HUDEP-2 (cell line): ENCODE measurements at regions not wholly inside any gene's neighbourhood (a gene's known extent, or its start where the extent isn't known, plus 50 kb on each side); places are given as distances from the start of the nearest gene placed in this dataset.

Source experiments
- DNase-seq, 76 experiments: peaks; one replicate each; lab custom pipeline; 2025; ENCODE audit not compliant: unreplicated experiment in 76 of 76; lab: John Stamatoyannopoulos, UW

- DNase-seq, result no peak
Measured at GRCh38 chr9:4435197-4435596, 55.1 kb upstream of the SLC1A1 start.

GRCh38 chr9:4433379-4433778 lies 56.9 kb upstream of the SLC1A1 start:
- no peak for DNase-seq

- no peak for DNase-seq
Measured at GRCh38 chr9:4430432-4431261, 59.6 kb upstream of the SLC1A1 start.

GRCh38 chr9:4425319-4426045 lies 64.8 kb upstream of the SLC1A1 start:
- no peak for DNase-seq

GRCh38 chr9:4424891-4425290 lies 65.4 kb upstream of the SLC1A1 start:
- no peak for DNase-seq

- no peak for DNase-seq
Measured at GRCh38 chr9:4424038-4424437, 66.2 kb upstream of the SLC1A1 start.

GRCh38 chr9:4423207-4423610 lies 67.1 kb upstream of the SLC1A1 start:
- no peak for DNase-seq

- DNase-seq, result no peak
Measured at GRCh38 chr9:4422495-4422894, 67.8 kb upstream of the SLC1A1 start.

- DNase-seq, result no peak
Measured at GRCh38 chr9:4421847-4422246, 68.4 kb upstream of the SLC1A1 start.

GRCh38 chr9:4420351-4420750 lies 69.9 kb upstream of the SLC1A1 start:
- no peak for DNase-seq

GRCh38 chr9:4417578-4418325 lies 72.5 kb upstream of the SLC1A1 start:
- no peak for DNase-seq

GRCh38 chr9:4416467-4416866 lies 73.8 kb upstream of the SLC1A1 start:
- no peak for DNase-seq

GRCh38 chr9:4415281-4415680 lies 75.0 kb upstream of the SLC1A1 start:
- no peak for DNase-seq

- DNase-seq, result no peak
Measured at GRCh38 chr9:4413856-4414255, 76.4 kb upstream of the SLC1A1 start.

GRCh38 chr9:4404156-4404555 lies 86.1 kb upstream of the SLC1A1 start:
- no peak for DNase-seq

GRCh38 chr9:4402501-4402900 lies 87.8 kb upstream of the SLC1A1 start:
- DNase-seq, result no peak

GRCh38 chr9:4400731-4401130 lies 89.5 kb upstream of the SLC1A1 start:
- no peak for DNase-seq

GRCh38 chr9:4397917-4398316 lies 92.4 kb upstream of the SLC1A1 start:
- DNase-seq, result no peak

- no peak for DNase-seq
Measured at GRCh38 chr9:4393806-4394523, 94.1 kb upstream of the GLIS3 start.

- no peak for DNase-seq
Measured at GRCh38 chr9:4389755-4390154, 89.9 kb upstream of the GLIS3 start.

GRCh38 chr9:4389003-4389402 lies 89.1 kb upstream of the GLIS3 start:
- DNase-seq, result no peak
